NAMALWA (cell line): ENCODE measurements at regions not wholly inside any gene's neighbourhood (a gene's known extent, or its start where the extent isn't known, plus 50 kb on each side); places are given as distances from the start of the nearest gene placed in this dataset.

ENCODE experiments used
- DNase-seq: peaks from one replicate; pipeline ENCODE4 v3.0.0-alpha.2; 2015; ENCODE audit warnings: low spot score

DNA sequence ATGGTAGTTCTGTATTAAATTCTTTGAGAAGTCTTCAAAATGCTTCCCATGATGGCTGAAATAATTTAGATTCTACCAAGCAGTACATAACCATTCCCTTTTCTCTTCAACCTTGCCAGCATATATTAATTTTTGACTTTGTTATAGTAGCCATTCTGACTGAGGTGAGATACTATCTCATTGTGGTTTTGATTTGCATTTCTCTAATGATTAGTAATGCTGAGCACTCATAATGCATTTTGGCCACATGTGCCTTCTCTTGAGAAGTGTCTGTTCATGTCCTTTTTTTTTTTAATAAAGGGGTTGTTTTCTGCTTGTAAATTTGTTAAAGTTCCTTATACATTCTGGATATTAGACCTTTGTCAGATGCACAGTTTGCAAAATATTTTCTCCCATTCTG is 173.9 kb downstream of the CALCRL start:
- no peak for DNase-seq

DNA sequence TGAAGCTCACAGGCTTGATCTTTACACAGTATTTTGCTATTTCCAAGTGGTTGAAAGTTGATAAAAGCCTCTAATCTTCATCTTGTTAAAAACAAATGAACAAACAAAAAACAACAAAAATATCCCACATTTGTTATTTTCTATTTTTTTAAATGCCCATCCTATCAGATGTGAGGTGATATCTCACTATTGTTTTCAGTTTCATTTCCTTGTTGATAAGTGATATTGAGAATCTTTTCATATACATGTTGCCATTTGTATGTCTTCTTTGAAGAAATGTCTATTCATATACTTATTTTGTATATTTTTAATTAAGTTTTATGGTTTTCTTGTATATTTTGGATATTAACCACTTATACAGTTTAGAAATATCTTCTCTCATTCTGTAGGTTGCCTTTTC is 175.8 kb downstream of the CALCRL start:
- DNase-seq = no peak

DNA sequence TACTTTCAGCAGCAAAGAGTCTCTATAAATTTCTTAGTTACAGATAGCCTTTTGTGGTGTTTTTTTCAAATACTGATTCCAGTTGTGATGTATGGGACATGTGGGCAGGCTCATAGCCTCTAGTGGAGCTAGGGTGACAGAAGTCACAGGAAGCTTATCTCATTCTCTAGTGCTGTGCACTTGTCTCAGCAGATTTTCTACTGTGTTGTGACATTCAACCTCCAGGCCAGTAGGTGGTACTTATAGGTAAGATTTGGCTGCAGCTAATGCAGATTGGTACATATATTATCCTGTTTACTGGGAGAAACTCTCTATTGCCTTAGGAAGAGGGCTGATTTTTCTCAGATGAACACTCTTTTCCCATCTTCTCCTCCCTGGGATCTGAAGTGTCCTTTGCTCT is 176.2 kb downstream of the CALCRL start:
- DNase-seq = peak; percentile 11

DNA sequence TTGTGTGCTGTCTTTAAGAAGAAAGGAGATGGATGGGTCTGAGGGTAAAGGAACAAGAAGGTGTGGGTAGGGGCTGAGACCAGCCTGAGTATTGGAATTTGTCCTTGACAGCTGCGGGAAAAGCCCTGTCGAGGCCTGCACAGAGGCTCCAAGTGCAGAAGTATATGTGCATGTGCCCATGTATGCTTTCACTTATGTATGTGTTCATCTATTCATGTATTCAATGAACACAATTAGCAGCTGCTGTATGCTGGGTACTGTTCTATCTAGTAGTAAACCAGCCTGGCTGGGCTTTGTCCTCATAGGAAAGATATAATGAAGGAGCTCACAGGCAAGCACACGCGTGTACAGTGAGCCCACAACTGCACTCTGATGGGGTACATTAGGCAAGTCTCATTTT is 181.4 kb downstream of the CALCRL start:
- DNase-seq = no peak

DNA sequence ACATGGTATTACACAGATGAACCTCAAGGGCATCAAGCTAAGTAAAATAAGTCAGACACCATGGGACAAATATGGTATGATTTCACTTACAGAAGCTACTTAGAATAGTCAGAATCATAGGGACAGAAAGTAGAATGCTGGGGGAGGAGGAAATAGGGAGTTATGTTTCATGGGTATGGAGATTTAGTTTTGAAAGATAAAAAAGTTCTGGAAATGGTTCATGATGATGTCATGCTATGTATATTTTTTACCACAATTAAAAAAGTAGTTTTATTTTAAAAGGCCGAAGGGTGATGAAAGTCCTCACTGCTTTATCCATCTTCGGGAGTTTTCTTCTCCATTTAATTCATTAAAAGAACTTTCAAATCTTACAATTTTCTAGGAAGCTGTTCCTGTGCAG is 181.9 kb downstream of the CALCRL start:
- no peak for DNase-seq

DNA sequence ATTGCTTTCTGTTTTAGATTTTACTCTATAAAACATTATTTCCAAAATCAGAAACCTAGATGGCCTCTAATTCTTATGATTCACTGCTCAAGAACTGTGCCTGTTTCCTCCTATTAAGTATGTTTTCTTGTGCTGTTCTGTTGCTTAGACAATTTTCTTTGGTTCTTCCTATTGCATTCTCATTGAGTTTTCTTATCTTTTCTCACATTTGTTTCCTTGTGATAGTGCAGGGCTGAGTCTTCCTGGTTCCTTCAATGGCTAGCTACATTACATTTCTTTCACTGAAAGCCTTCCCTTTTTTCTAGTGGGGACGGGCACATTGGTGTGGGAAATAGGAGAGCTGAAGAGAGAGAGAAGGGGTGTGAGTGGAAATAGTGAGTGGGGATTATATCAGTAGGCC is 183.4 kb downstream of the CALCRL start:
- no peak for DNase-seq

DNA sequence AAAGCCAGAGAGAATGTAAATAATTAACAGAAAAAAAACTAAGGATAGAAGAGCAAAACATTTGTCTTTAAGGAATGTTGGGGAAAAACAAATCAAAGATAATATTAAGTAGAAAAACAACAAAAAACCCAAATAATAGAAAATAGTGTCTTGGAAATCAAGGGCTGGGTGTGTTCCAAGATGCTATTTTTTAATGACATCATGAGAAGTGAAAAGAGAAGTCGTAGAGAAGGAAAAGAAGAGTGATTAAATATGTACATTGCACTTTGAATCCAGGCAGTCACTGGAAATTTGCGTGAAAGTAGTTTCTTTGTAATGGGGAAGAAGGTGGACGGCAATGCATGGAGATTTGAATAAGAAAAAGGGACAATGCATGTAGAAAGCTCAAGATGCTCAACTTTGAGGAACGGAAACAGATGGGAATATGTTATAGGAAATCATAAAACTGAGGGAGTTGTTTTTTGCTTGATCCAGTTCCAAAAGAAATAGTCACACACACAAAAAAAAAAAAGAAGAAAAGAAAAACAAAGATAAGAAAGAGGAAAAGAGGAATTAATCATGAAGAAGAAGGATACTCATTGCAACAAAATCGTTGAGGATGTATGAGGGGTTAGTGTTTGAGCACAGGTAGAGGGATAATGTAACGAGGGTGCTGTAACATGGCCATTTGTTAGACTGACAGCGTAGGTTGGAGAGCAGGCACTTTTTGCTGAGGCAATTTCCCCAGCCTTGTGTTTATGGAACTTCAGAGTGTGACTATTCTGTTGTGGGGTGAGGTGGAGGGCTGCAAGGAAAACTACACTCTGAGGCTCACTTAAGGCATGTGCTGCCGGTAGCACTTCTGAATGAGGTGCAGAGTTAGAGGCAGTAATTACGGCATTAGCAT is 184.1 kb downstream of the CALCRL start:
- DNase-seq = no peak

DNA sequence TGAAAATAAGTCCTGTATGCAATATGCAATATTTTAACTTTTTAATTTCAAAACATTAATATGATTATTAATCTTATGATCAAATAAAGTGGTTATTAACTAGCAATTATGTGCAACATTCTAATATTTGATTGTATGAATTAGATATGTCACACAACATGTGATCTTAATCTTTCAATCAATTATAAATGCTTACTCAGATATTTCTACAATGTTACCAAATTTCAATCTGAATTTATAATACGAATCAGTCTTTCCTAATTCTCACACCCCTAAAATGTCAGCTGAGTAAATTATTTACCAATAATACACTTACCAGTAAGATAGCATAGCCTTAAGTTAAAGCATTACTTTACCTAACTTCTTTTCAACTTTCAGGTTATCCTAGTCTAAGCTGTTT is 186.3 kb downstream of the CALCRL start:
- no peak for DNase-seq

DNA sequence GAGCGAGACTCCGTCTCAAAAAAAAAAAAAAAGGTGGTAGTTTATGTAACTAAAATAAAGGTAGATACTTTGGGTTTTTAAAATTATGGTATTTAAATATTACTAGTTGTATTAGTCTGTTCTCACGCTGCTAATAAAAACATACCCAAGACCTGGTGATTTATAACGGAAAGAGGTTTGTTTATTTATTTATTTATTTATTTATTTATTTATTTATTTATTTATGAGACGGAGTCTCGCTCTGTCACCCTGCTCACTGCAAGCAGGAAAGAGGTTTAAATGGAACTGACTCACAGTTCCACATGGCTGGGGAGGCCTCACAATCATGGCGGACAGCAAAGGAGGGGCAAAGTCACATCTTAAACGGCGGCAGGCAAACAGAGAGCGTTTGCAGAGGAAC is 196.0 kb downstream of the CALCRL start:
- DNase-seq = no peak

DNA sequence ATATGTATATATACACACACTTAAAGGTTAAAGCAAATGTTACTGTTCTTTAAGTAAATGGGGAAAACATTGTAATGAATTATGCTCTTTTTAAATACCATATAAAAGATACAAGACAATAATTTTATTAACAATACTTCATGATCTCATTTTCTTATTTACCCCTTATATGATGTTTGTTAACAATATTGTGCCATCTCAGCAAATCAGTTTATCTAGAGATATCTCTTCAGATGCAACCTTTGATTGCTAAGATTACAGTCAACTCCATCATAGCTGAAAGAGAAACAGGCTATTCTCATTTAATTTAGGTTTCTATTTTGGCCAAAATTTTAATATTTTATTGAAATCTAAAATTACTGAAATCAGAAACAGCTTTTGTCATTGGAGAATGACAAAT is 197.9 kb downstream of the CALCRL start:
- DNase-seq = no peak

DNA sequence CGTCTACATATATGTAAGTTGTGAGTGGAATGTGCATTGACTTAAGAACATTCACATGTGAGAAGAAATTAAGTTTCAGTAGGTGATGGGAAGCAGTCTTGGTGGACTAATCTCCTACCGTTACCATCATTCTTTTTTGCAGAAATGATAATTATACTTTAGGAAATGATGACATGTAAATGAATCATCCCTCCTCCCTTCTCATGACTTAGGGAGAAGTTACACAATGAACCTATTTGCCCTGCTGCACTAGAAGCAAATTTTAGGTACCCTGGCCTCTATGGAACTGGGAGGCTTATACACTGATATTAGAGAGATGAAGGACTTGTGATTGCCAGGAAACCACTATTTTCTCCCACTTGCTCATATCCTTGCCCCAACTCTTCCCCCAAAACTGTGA is 214.2 kb downstream of the CALCRL start:
- no peak for DNase-seq

DNA sequence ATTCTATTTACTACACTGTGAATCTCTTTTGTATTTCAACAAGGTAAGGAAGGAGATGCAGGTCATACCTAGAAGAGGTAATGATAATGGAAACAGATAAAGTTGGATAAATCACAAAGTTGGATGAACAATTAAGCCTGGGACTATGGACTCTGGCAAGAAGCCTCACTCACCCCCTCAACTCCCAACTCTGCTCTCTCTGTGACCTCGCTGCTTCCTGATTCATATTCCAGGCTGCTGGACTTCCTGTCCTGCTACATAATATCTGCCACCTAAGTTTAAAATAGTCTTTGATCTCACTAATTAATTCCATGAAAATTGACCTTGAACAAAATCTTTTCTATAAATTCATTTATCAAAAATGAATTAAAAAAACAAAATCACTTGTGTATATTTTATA is 215.3 kb downstream of the CALCRL start:
- DNase-seq = no peak

DNA sequence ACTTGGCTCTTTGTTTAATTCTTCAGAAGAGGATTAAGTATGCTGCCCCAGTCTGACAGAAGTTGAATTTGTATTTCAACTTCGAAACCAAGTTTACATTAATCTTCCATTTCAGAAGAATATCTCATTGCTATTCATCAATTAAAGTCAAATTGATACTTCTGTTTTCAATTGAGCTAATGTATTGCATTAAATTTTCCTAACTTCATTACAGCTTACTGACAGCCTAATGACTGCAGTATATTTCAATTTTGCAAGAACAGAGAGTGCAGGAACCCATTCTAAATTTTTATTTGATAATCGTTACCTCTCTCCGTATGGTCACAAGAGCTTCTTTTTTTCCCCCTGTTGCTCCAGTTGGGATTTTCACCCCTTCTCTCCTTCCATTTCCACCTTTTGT is 218.0 kb downstream of the CALCRL start:
- no peak for DNase-seq

DNA sequence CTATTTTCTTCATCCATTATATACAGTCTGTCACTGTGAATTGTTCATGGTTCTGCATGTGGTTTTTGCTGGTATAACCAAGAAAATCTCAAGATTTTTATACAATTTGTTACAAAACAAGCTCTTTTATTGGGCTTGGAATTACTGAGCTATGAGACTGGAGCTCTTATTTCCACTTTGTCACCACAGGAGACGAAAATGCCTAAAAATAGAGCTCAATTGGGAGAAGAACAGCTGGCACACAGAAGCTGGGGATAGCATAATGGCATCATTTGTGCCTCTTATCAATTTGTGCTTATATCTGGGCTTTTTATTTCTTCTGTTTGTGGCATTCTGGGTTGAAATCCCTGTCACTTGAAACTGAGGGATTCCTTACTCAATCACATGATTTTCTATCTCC is 219.1 kb downstream of the CALCRL start:
- no peak for DNase-seq

DNA sequence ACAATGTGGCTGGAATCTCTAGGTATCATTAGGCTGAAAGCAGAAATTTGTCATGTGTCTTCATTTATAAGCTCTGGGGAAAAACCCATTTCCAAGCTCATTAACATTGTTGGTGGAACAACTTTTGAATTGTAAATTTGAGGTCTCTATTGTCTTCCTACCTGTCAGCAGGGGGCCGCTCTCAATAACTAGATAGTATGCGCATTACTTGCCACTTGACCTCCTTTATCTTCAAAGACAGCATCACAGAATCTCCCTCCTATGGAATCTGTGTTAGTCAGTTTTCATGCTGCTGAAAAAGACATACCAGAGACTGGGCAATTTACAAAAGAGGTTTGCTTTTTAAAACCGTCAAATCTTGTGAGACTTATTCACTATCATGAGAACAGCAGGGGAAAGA is 223.1 kb downstream of the CALCRL start:
- DNase-seq = no peak

DNA sequence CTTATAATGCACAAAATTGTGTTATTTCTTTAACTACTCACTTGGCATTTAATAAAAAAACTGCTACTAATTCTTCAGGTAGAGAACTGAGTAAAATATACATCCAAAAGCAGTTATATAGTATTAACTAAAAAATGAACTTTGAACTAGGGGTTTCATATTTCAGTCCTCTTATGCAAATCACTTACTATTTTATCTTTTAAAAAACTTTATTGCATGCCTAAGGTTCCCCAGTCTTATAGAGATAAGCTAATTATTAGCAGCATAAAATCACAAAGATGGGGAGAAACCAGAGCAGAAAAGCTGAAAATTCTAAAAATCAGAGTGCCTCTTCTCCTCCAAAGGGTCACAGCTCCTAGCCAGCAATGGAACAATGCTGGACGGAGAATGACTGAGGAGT is 228.0 kb downstream of the CALCRL start:
- DNase-seq = no peak

DNA sequence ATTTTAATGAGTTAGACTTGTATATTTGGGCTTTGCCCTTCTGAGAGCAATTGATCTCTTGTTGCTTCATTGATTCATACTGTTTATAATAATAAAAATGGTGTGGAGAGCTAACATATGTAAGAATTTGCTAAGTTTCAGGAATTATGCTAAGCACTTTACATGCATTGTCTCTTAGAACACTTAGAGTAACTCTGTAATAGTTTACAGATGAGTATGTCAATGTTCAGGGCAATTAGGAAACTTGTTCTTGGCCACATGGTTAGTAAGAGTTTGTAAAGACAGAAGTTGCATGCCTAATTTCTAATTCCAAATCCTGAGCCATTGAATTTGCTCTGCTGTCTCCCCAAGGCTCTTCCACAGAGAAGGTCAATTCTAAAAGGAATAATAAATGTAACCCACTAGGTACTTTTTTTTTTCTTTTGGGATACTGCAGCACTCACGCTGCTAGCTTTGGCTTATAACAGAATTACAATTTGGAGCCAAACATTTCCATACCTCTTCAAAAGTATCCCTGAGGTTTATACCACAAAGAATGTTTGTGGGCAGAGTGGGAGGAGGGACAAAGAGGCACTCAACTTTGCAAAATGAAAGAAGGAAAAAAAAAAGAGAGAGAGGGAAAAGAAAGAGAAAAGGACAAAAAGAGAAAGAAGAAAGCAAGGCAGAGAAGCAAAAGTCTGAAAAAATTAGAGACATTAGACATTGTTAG is 232.4 kb downstream of the CALCRL start:
- no peak for DNase-seq

DNA sequence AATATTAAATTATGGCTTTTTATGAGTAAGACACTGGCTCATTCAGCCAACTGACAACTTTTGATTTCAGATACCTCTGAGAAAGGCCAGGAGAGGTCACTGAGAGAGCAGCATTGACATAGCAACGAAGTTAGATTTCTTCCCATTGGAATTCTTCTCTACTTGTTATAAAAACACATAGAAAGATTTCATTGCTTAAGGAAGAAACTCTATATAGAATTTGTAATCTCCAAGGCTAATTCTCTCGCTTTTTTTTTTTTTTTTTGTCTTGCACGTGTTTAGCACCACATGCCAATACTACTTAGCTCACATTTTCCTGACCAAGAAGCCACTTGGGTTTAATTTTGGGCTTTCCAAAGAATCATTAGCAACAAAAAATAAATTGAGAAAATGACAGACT is 233.7 kb downstream of the CALCRL start:
- DNase-seq = no peak

DNA sequence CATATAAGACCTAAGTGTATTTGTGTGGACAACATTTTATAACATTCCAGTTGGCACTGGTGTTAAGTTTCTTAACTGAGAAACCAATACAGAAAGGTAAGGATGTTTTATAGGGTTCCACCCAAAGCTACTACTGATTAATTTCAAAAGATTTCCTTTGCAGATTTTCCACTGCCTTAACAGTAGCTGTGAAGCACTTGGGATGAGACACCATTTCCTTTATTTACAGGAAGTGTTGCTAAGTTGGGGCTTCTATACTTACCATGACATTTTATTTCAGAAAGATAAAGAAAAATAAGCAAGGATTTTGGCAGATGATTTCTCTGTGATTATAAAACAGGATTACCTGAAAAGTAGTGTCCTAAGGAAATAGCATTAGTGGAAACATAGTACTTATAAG is 234.3 kb downstream of the CALCRL start:
- no peak for DNase-seq

DNA sequence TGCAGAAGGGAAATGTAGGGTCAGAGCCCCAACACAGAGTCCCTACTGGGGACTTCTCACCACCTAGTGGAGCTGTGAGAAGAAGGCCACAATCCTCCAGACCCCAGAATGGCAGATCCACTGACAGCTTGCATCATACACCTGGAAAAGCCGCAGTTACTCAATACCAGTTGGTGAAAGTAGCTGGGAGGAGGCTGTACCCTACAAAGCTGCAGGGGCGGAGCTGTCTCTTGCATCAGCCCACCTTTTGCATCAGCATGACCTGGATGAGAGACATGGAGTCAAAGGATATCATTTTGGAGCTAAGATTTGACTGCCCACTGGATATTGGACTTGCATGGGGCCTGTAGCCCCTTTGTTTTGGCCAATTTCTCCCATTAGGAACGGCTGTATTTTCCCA is 237.3 kb downstream of the CALCRL start:
- no peak for DNase-seq

DNA sequence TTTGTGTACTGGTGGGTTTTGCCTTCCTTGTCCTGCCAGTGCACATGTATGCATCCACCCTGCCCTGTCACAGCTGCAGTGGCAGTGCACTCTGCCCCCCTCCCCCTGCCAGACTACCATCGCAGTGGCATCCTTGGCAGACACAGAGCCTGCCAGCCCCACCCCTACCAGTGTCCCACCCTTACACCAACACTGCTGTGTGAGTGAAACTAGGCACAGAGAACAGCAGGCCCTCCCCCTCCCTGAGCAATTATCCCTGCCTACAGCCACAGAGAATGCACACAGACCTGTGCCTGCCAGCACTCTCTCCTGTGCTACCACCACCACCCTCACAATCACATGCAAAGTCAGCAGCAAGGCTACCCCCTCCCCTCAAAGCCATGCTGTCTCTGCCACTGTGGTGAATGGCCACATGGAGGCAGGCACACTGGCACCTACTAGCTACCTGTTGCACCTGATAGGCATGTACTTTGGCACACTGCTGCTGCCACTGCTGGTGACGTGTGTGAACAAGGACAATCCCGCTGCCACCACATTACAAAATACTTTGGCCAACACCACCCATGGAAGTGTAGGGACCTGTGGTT is 239.8 kb downstream of the CALCRL start:
- DNase-seq = no peak

DNA sequence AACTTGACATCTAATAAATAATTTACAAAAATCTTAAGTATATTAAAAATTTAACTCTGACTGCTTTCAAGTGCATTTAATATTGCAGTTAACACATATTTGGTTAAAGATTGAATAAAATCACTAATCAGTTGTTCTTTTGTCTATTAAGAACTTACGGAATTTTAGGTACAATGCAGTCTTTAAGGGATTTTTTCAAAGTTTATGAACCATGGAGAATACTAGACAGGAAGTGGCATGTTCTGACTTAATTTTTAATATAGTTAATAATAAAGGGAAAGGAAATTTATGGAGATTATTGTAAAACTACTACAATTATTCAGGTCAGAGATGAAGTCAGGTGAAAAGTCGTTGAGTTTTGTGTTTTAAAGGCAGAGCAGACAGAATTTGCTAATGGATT is 240.9 kb downstream of the CALCRL start:
- DNase-seq = no peak

DNA sequence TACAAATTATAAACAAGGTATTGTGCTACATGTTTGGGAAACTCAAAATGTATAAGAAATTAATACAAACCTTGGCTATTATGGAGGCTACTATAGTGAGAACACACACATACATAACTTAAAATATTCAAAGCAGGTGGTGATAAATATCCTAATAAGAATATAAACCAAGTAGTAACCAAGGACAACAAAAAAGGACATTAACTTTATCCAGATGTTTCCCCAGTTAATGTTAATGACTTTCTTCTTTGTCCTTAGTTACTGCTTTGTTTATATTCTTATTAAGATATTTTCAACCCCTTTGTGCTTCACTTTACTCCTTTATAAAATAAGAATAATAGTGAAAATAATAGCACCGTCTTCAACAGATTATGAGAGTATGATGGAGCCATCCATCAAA is 241.6 kb downstream of the CALCRL start:
- DNase-seq = no peak
